LHCN-M2 (cell line): ENCODE measurements at regions not wholly inside any gene's neighbourhood (a gene's known extent, or its start where the extent isn't known, plus 50 kb on each side); places are given as distances from the start of the nearest gene placed in this dataset.
"Not testable (repeated sequence)": the region's sequence is repeated elsewhere in the genome, so short reads cannot be mapped to it uniquely, and the experiment has no call there.

Experiments
- DNase-seq: peaks from one replicate; pipeline ENCODE4 v3.0.0-alpha.2; 2012; ENCODE audit warnings: low read depth

GRCh38 chr2:193891023-193891422, 1696.3 kb upstream of the TMEFF2 start:
- DNase-seq = no peak

- DNase-seq = no peak
Observed at GRCh38 chr2:193885419-193885818, 1690.7 kb upstream of the TMEFF2 start.

- no peak for DNase-seq
Observed at GRCh38 chr2:193883820-193884219, 1689.1 kb upstream of the TMEFF2 start.

GRCh38 chr2:193876980-193877379, 1682.2 kb upstream of the TMEFF2 start:
- no peak for DNase-seq

- DNase-seq = no peak
Observed at GRCh38 chr2:193869564-193869963, 1674.8 kb upstream of the TMEFF2 start.

- peak; percentile 19 for DNase-seq
Observed at GRCh38 chr2:193868833-193869232, 1674.1 kb upstream of the TMEFF2 start.

GRCh38 chr2:193868132-193868531, 1673.4 kb upstream of the TMEFF2 start:
- no peak for DNase-seq

GRCh38 chr2:193867454-193867853, 1672.7 kb upstream of the TMEFF2 start:
- no peak for DNase-seq

- DNase-seq = no peak
Observed at GRCh38 chr2:193861557-193861956, 1666.8 kb upstream of the TMEFF2 start.

- DNase-seq = no peak
Observed at GRCh38 chr2:193847991-193848390, 1653.3 kb upstream of the TMEFF2 start.

- peak; percentile 86 for DNase-seq
Observed at GRCh38 chr2:193847130-193847529, 1652.4 kb upstream of the TMEFF2 start.

GRCh38 chr2:193845604-193846003, 1650.9 kb upstream of the TMEFF2 start:
- DNase-seq = no peak

GRCh38 chr2:193843675-193844074, 1648.9 kb upstream of the TMEFF2 start:
- no peak for DNase-seq

- peak; percentile 65 for DNase-seq
Observed at GRCh38 chr2:193841384-193842150, 1646.8 kb upstream of the TMEFF2 start.

- DNase-seq = peak; percentile 80
Observed at GRCh38 chr2:193837111-193837738, 1642.5 kb upstream of the TMEFF2 start.

- DNase-seq = not testable (repeated sequence)
Observed at GRCh38 chr2:193836424-193837006, 1641.8 kb upstream of the TMEFF2 start.

GRCh38 chr2:193833895-193834294, 1639.2 kb upstream of the TMEFF2 start:
- peak; percentile 76 for DNase-seq

GRCh38 chr2:193824474-193824873, 1629.7 kb upstream of the TMEFF2 start:
- peak; percentile 79 for DNase-seq

GRCh38 chr2:193818801-193819499, 1624.2 kb upstream of the TMEFF2 start:
- DNase-seq = no peak

GRCh38 chr2:193816008-193816407, 1621.3 kb upstream of the TMEFF2 start:
- DNase-seq = no peak

- no peak for DNase-seq
Observed at GRCh38 chr2:193810533-193810932, 1615.8 kb upstream of the TMEFF2 start.

- no peak for DNase-seq
Observed at GRCh38 chr2:193808877-193809276, 1614.1 kb upstream of the TMEFF2 start.
